ENCODE measurements at regions not wholly inside any gene's neighbourhood (a gene's known extent, or its start where the extent isn't known, plus 50 kb on each side); places are given as distances from the start of the nearest gene placed in this dataset.

DNA sequence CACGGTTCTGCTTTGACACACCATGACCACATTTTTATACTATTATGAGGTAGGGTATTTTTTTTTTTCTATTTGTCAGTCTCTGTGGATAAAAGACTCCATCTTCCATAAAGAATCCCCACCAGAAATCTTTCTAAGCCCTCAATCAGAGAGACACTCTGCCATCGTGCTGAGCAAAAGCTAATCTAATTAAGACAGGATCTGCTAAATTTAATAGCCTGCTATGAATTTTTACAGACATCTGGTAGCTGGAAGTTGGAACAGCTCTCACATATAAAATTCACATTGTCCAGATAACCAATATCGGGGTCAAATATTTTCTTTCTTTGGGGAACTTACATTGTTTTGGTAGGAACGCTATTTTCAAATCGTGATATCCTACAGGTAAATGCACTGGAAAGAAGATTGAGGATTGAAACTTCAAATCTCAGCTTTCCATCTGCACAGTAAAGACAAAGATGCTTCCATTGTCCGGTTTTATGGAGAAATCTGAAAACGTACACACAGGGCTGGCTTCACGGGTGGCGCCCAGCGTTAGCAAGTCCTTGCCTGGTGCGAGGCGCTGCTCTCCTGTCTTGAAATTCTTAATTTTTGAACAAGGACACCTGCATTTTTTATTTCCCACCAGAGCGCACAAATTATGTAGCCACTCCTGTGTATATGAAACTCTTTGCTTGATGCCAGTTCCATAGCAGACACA, 573.8 kb upstream of the NOX3 start:
- Histone ChIP-seq H3K27ac (no peak overlapping the region), H3K36me3 (no peaks in the 10 kb centered on the region), H3K9me3 (peaks cover 14 to 15% of the 10 kb centered on the region in 2 donors), H3K4me3 (no peak overlapping the region), H3K27me3 (no peaks in the 10 kb centered on the region), H3K4me1 (no peaks in the 10 kb centered on the region)
- intact Hi-C loops (cut with DNase I; ENCODE audit: low total_unique reads), result no loop called here
- DNase-seq (ENCODE audit: low spot score in 2 of 2), result no peak
- TF ChIP-seq, protein P1, sequence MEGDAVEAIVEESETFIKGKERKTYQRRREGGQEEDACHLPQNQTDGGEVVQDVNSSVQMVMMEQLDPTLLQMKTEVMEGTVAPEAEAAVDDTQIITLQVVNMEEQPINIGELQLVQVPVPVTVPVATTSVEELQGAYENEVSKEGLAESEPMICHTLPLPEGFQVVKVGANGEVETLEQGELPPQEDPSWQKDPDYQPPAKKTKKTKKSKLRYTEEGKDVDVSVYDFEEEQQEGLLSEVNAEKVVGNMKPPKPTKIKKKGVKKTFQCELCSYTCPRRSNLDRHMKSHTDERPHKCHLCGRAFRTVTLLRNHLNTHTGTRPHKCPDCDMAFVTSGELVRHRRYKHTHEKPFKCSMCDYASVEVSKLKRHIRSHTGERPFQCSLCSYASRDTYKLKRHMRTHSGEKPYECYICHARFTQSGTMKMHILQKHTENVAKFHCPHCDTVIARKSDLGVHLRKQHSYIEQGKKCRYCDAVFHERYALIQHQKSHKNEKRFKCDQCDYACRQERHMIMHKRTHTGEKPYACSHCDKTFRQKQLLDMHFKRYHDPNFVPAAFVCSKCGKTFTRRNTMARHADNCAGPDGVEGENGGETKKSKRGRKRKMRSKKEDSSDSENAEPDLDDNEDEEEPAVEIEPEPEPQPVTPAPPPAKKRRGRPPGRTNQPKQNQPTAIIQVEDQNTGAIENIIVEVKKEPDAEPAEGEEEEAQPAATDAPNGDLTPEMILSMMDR (IDR thresholded peaks at IDR 0.05), result no peak
- no peak for TF ChIP-seq POLR2A (IDR thresholded peaks at IDR 0.05)
- no peak for TF ChIP-seq POLR2AphosphoS5 (IDR thresholded peaks at IDR 0.05)

DNA sequence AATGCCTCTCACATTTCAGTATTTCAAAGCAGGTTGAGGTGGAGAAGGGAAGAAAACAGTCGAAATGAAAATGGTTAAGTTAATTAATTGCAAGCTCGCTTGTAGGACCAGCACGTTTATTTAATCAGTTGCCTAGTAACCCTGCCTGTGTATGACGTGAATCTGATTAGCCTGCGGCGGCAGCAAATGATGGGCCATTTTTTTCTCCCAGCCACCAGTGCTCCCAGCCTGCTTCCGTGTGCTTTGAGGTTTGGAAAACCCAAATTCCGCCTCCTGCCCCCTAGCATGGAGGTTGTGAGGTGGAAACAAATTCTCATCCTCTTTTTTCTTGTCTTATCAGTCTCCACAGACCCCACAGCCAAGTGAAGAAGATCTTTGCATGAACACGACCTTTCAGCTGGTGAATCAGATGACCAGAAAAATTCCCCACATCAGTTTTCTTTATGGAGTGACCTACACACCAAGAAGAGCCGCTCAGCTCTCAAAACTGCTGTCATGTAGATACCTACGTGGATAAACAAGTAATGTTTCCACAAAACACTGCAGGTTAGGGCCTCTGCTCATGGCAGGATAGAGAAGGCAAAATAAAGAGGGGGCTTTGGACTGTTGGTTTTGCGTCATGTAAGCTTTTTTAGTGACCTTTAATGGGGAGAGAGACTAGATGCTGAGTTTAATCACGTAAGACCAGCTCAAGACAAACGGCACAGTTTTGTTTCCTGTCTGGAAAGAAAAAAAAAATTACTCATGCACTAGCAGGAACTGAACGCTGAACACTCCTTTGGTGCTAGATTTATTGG, 572.9 kb upstream of the NOX3 start:
- Histone ChIP-seq H3K4me3 (no peak overlapping the region), H3K4me1 (no peaks in the 10 kb centered on the region), H3K27me3 (no peaks in the 10 kb centered on the region), H3K9me3 (peaks cover 9 to 20% of the 10 kb centered on the region in 2 donors), H3K27ac (no peak overlapping the region), H3K36me3 (no peaks in the 10 kb centered on the region)
- TF ChIP-seq POLR2A (IDR thresholded peaks at IDR 0.05) (no peak), POLR2AphosphoS5 (IDR thresholded peaks at IDR 0.05) (no peak)
- TF ChIP-seq, protein P1 (IDR thresholded peaks at IDR 0.05), result no peak
- peak in 1 of 2 donors; percentile 71 for DNase-seq (ENCODE audit: low spot score in 2 of 2)
- intact Hi-C loops (cut with DNase I; ENCODE audit: low total_unique reads), result no loop called here

DNA sequence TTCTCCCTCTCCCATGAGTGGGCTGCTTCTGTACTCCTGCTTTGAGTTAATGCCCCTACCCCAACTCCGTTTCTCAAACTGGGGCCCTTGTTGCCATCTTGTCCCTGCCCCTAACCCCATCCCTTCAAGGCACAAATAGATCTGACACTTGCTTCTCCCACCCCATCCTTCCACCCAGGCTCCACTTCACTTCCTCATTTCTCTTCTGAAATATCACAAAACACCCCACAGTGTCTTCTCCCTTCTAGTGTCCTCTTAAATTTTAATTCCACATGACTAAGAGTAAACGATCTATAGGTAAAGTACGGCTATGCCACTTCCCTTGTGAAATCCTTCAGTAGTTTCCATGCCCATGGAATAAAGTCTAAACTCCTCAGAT, 571.6 kb upstream of the NOX3 start:
- peaks cover 9% of the 10 kb centered on the region in 2 donors for H3K9me3 ChIP-seq
- no peaks in the 10 kb centered on the region for H3K4me1 ChIP-seq
- no peaks in the 10 kb centered on the region for H3K36me3 ChIP-seq
- TF ChIP-seq, protein P1 (IDR thresholded peaks at IDR 0.05), result no peak
- TF ChIP-seq POLR2A (IDR thresholded peaks at IDR 0.05) (no peak), POLR2AphosphoS5 (IDR thresholded peaks at IDR 0.05) (no peak)
- H3K4me3 ChIP-seq, result no peak overlapping the region
- H3K27ac ChIP-seq, result no peak overlapping the region
- intact Hi-C loops (cut with DNase I; ENCODE audit: low total_unique reads), result no loop called here
- no peaks in the 10 kb centered on the region for H3K27me3 ChIP-seq
- DNase-seq (ENCODE audit: low spot score in 2 of 2), result no peak

DNA sequence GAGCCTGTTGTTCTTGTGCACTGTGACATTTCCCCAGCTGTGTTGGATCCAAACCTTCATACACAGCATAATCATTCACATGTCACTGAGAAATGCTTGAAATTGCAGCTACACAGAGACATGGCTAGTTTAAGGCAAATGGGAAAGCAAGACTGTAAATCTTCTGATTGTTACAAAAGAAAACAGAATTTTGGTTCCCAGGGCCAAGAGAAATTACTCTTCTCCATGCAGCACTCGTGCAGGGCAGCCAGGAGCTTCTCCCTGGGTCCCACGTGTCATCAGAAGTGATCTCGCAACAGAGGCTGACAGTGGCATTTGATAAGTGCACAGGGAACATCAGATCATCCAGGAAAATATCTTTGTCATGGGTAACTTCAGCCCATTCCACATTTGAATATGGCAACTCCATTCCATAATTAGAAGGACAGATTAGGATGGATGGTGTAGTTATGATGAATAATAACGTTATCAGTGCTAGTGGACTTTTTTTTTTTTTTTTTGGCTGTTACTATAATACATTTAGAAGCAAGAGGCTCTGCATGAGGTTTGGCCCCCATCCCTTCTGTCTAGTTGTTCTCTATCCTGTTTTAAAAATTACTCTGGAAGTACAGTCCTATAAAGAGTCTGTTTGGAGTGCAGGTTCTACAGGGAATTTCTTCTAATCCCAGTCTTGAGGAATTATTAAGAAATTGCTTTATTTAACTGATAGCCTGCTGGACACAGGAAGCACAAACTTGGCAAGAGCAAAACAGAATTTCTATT, 571.0 kb upstream of the NOX3 start:
- intact Hi-C loops (cut with DNase I; ENCODE audit: low total_unique reads), result no loop called here
- Histone ChIP-seq H3K4me3 (no peak overlapping the region), H3K9me3 (peaks cover 9% of the 10 kb centered on the region in 2 donors), H3K27me3 (no peaks in the 10 kb centered on the region), H3K36me3 (no peaks in the 10 kb centered on the region), H3K27ac (no peak overlapping the region), H3K4me1 (no peaks in the 10 kb centered on the region)
- DNase-seq (ENCODE audit: low spot score in 2 of 2), result no peak
- TF ChIP-seq POLR2AphosphoS5 (IDR thresholded peaks at IDR 0.05), result no peak
- no peak for TF ChIP-seq POLR2A (IDR thresholded peaks at IDR 0.05)
- TF ChIP-seq, protein P1 (IDR thresholded peaks at IDR 0.05), result no peak

Data from breast epithelium (tissue), 4 donors.